ENCODE measurements at regions not wholly inside any gene's neighbourhood (a gene's known extent, or its start where the extent isn't known, plus 50 kb on each side); places are given as distances from the start of the nearest gene placed in this dataset.

GRCh38 chr5:164868761-164869160 is 1363.3 kb downstream of the MAT2B start:
- no peak for TF ChIP-seq CTCF (IDR thresholded peaks at IDR 0.05; ENCODE audit: poor library complexity, severe bottlenecking)
- TF ChIP-seq EZH2 (IDR thresholded peaks at IDR 0.05; ENCODE audit: borderline replicate concordance, insufficient read depth, low read length, poor library complexity, severe bottlenecking): no peak
- no peak for TF ChIP-seq EP300 (conservative IDR thresholded peaks at IDR 0.05; ENCODE audit: poor library complexity, severe bottlenecking)
- no peak for TF ChIP-seq RAD21 (conservative IDR thresholded peaks at IDR 0.05)
- TF ChIP-seq REST (IDR thresholded peaks at IDR 0.05; ENCODE audit: borderline replicate concordance): no peak
- no peak for TF ChIP-seq POLR2AphosphoS5 (IDR thresholded peaks at IDR 0.05)
